SK-N-SH (cell line): ENCODE measurements at regions not wholly inside any gene's neighbourhood (a gene's known extent, or its start where the extent isn't known, plus 50 kb on each side); places are given as distances from the start of the nearest gene placed in this dataset.

Experiments used
- CTCF ChIA-PET: fragments of 300-600, 350-600 bp; formaldehyde crosslinking; extraction: SDS; loops from one replicate; lab custom pipeline; 2021; lab: Yijun Ruan, JAX
- POLR2A ChIA-PET: fragments of 350-600 bp; sonication (Branson Sonifier 250); formaldehyde crosslinking; extraction: SDS; loops from one replicate; lab custom pipeline; 2020; ENCODE audit warnings: antibody characterized with exemption, inconsistent platforms; lab: Yijun Ruan, JAX
- DNase-seq: peaks from one replicate; pipeline ENCODE4 v3.0.0; 2012
- H2AFZ ChIP-seq: fragments of 200-600 bp; sonication (generic); 2 replicates; pipeline ENCODE4 v1.8.1; 2016; ENCODE audit warnings: antibody characterized with exemption, mild to moderate bottlenecking, low read depth
- H3F3A ChIP-seq: fragments of 200-600 bp; sonication (generic); replicated peaks from 2 replicates; pipeline ENCODE3; 2016; ENCODE audit warnings: antibody characterized with exemption, mild to moderate bottlenecking; ENCODE audit not compliant: insufficient read depth
- H3K27ac ChIP-seq, 2 experiments: fragments of 200-500 bp in 1 of 2; fragments of 200-600 bp in 1 of 2; sonication (Bioruptor generic) in 1 of 2; sonication (generic), shearing (Covaris generic) in 1 of 2; 2 replicates each; pipeline versions ENCODE4 v1.5.1 to v1.6.1; 2014 to 2016; ENCODE audit warnings: low read depth in 2 of 2, inconsistent platforms in 1 of 2, low read length in 1 of 2, mild to moderate bottlenecking in 1 of 2, mixed read lengths in 1 of 2
- H3K27me3 ChIP-seq: fragments of 200-600 bp; sonication (generic), shearing (Covaris generic); 2 replicates; pipeline ENCODE4 v1.6.1; 2016; ENCODE audit warnings: mixed run types; ENCODE audit not compliant: insufficient read depth
- H3K36me3 ChIP-seq, 2 experiments: fragments of 200-500 bp in 1 of 2; fragments of 200-600 bp in 1 of 2; sonication (Bioruptor generic) in 1 of 2; sonication (generic) in 1 of 2; replicated peaks in 1 of 2; 2 replicates each; pipeline versions ENCODE3 to v1.5.1; 2014 to 2016; ENCODE audit warnings: low read length in 1 of 2, mild to moderate bottlenecking in 1 of 2; ENCODE audit not compliant: insufficient read depth in 2 of 2, control insufficient read depth in 1 of 2
- H3K4me1 ChIP-seq, 2 experiments: fragments of 200-500 bp in 1 of 2; fragments of 200-600 bp in 1 of 2; sonication (Bioruptor generic) in 1 of 2; sonication (generic), shearing (Covaris generic) in 1 of 2; 2 replicates each; pipeline versions ENCODE4 v1.5.1 to v1.6.1; 2014 to 2016; ENCODE audit warnings: low read depth in 1 of 2, low read length in 1 of 2, mixed run types in 1 of 2; ENCODE audit not compliant: insufficient read depth in 2 of 2, control insufficient read depth in 1 of 2
- H3K4me2 ChIP-seq: fragments of 200-600 bp; sonication (generic), shearing (Covaris generic); 2 replicates; pipeline ENCODE4 v1.6.1; 2017; ENCODE audit warnings: mixed run types
- H3K4me3 ChIP-seq, 2 experiments: fragments of 200-500 bp in 1 of 2; fragments of 200-600 bp in 1 of 2; sonication (Bioruptor generic) in 1 of 2; sonication (generic), shearing (Covaris generic) in 1 of 2; 2 replicates each; pipeline versions ENCODE4 v1.5.1 to v1.8.1; 2014 to 2016; ENCODE audit warnings: low read depth in 2 of 2, inconsistent platforms in 1 of 2, low read length in 1 of 2, mild to moderate bottlenecking in 1 of 2, mixed read lengths in 1 of 2, moderate library complexity in 1 of 2
- H3K79me2 ChIP-seq: fragments of 200-600 bp; sonication (generic); 2 replicates; pipeline ENCODE4 v1.8.1; 2017; ENCODE audit warnings: mild to moderate bottlenecking; ENCODE audit not compliant: insufficient read depth
- H3K9ac ChIP-seq: fragments of 200-600 bp; sonication (generic); 2 replicates; pipeline ENCODE4 v1.6.1; 2017; ENCODE audit warnings: mixed run types
- H3K9me2 ChIP-seq: fragments of 200-600 bp; sonication (generic); 2 replicates; pipeline ENCODE4 v1.6.1; 2017; ENCODE audit warnings: mixed run types
- H3K9me3 ChIP-seq: fragments of 200-600 bp; sonication (generic); 2 replicates; pipeline ENCODE4 v1.6.1; 2017; ENCODE audit warnings: mixed run types, mild to moderate bottlenecking, moderate library complexity
- H4K20me1 ChIP-seq: fragments of 200-600 bp; sonication (generic); 2 replicates; pipeline ENCODE4 v1.6.1; 2017; ENCODE audit warnings: mild to moderate bottlenecking, mixed run types; ENCODE audit not compliant: insufficient read depth
- EZH2phosphoT487 ChIP-seq: fragments of 200-600 bp; sonication (generic); IDR thresholded peaks from 2 replicates; pipeline ENCODE4 v1.6.1; 2017; ENCODE audit warnings: low read depth, mixed run types, mild to moderate bottlenecking, antibody characterized with exemption, moderate library complexity, borderline replicate concordance
- MEF2A ChIP-seq: IDR thresholded peaks from 2 replicates; pipeline ENCODE4 v1.4.0; 2012; ENCODE audit warnings: low read depth, borderline replicate concordance
- MXI1 ChIP-seq: IDR thresholded peaks from 2 replicates; pipeline ENCODE4 v1.6.1; 2012; ENCODE audit warnings: mild to moderate bottlenecking, low read depth, low read length, improper control_type of control experiment
- POLR2AphosphoS5 ChIP-seq: IDR thresholded peaks from 2 replicates; pipeline ENCODE4 v1.6.1; 2012; ENCODE audit warnings: low read depth, low read length
- RCOR1 ChIP-seq: fragments of 150-350 bp; IDR thresholded peaks from 2 replicates; pipeline ENCODE4 v1.6.1; 2017; ENCODE audit warnings: antibody characterized with exemption, low read length
- RXRA ChIP-seq: IDR thresholded peaks from 2 replicates; pipeline ENCODE4 v1.4.0; 2012; ENCODE audit warnings: low read depth, mild to moderate bottlenecking, borderline replicate concordance
- SMC3 ChIP-seq: IDR thresholded peaks from 2 replicates; pipeline ENCODE4 v1.6.1; 2012; ENCODE audit warnings: low read depth, low read length, improper control_type of control experiment
- TAF1 ChIP-seq: IDR thresholded peaks from 2 replicates; pipeline ENCODE4 v1.6.1; 2012; ENCODE audit warnings: low read depth, mild to moderate bottlenecking, low read length, moderate library complexity, borderline replicate concordance
- TCF12 ChIP-seq: IDR thresholded peaks from 2 replicates; pipeline ENCODE4 v1.4.0; 2012
- TEAD4 ChIP-seq: IDR thresholded peaks from 2 replicates; pipeline ENCODE4 v1.4.0; 2012; ENCODE audit warnings: mild to moderate bottlenecking, borderline replicate concordance; ENCODE audit not compliant: insufficient read depth
- YY1 ChIP-seq: IDR thresholded peaks from 2 replicates; pipeline ENCODE4 v1.4.0; 2012; ENCODE audit warnings: low read depth, mild to moderate bottlenecking
- WGBS: methylation state at CpG from one replicate; pipeline ENCODE4 v1.1.6; 2017; ENCODE audit warnings: low lambda C conversion rate; 5-methylcytosine and 5-hydroxymethylcytosine counted together
- TF ChIP-seq, protein P1 (sequence below): IDR thresholded peaks from 2 replicates; pipeline ENCODE4 v1.4.0; 2012; ENCODE audit warnings: low read depth
- TF ChIP-seq, protein P2 (sequence below): fragments of 150-350 bp; IDR thresholded peaks from 2 replicates; pipeline ENCODE4 v1.6.1; 2016; ENCODE audit warnings: mild to moderate bottlenecking, low read depth, low read length
- TF ChIP-seq, protein P3 (sequence below): IDR thresholded peaks from 2 replicates; pipeline ENCODE4 v1.6.1; 2012; ENCODE audit warnings: mild to moderate bottlenecking, low read depth, low read length, moderate library complexity
- TF ChIP-seq, protein P4 (sequence below): IDR thresholded peaks from 2 replicates; pipeline ENCODE4; 2012

DNA sequence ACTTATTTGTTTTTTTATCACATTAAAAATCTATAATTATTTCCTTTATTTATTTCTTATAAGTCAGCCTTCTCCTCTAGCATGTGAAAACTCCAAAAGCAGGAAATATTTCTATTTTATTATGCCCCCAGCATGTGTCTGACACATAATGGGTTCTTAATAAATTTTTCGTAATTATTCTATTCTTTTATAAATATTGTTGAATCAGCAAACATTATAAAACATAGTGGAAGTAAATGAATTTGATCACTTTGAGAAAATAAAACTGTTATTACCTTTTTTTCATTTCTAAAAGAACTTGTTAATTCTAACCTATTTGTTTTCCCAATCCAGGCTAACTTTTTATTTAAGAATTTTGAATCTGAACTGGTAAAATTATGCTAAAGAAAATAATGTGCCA lies 509.1 kb upstream of the PCDH15 start:
- no peaks in the 10 kb centered on the region; a peak in 2 of 4 replicates for H3K4me1 ChIP-seq
- H3K9ac ChIP-seq, result no peak overlapping the region
- no peaks in the 10 kb centered on the region for H3K79me2 ChIP-seq
- WGBS, result 69% methylated on average over 1 of the region's 1 CpG
- no peaks in the 10 kb centered on the region for H4K20me1 ChIP-seq
- no peaks in the 10 kb centered on the region for H3K9me3 ChIP-seq
- no peaks in the 10 kb centered on the region for H3K36me3 ChIP-seq
- H3K27me3 ChIP-seq, result no peaks in the 10 kb centered on the region
- no peak for DNase-seq
- no peak overlapping the region for H3K4me2 ChIP-seq
- no peak overlapping the region for H3K4me3 ChIP-seq
- H3F3A ChIP-seq, result peaks cover 3% of the 10 kb centered on the region
- ChIA-PET POLR2A (no interaction called here), CTCF (no interaction called here)
- no peak for TF ChIP-seq MEF2A
- no peak for TF ChIP-seq POLR2AphosphoS5
- no peak for TF ChIP-seq TAF1
- TF ChIP-seq RXRA, result no peak
- TF ChIP-seq, protein P1, sequence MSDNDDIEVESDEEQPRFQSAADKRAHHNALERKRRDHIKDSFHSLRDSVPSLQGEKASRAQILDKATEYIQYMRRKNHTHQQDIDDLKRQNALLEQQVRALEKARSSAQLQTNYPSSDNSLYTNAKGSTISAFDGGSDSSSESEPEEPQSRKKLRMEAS, result no peak
- TF ChIP-seq TEAD4, result no peak
- TF ChIP-seq, protein P2, sequence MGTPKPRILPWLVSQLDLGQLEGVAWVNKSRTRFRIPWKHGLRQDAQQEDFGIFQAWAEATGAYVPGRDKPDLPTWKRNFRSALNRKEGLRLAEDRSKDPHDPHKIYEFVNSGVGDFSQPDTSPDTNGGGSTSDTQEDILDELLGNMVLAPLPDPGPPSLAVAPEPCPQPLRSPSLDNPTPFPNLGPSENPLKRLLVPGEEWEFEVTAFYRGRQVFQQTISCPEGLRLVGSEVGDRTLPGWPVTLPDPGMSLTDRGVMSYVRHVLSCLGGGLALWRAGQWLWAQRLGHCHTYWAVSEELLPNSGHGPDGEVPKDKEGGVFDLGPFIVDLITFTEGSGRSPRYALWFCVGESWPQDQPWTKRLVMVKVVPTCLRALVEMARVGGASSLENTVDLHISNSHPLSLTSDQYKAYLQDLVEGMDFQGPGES, result no peak
- TF ChIP-seq, protein P3, sequence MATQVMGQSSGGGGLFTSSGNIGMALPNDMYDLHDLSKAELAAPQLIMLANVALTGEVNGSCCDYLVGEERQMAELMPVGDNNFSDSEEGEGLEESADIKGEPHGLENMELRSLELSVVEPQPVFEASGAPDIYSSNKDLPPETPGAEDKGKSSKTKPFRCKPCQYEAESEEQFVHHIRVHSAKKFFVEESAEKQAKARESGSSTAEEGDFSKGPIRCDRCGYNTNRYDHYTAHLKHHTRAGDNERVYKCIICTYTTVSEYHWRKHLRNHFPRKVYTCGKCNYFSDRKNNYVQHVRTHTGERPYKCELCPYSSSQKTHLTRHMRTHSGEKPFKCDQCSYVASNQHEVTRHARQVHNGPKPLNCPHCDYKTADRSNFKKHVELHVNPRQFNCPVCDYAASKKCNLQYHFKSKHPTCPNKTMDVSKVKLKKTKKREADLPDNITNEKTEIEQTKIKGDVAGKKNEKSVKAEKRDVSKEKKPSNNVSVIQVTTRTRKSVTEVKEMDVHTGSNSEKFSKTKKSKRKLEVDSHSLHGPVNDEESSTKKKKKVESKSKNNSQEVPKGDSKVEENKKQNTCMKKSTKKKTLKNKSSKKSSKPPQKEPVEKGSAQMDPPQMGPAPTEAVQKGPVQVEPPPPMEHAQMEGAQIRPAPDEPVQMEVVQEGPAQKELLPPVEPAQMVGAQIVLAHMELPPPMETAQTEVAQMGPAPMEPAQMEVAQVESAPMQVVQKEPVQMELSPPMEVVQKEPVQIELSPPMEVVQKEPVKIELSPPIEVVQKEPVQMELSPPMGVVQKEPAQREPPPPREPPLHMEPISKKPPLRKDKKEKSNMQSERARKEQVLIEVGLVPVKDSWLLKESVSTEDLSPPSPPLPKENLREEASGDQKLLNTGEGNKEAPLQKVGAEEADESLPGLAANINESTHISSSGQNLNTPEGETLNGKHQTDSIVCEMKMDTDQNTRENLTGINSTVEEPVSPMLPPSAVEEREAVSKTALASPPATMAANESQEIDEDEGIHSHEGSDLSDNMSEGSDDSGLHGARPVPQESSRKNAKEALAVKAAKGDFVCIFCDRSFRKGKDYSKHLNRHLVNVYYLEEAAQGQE, result no peak
- TF ChIP-seq YY1, result no peak
- TF ChIP-seq MXI1, result no peak
- TF ChIP-seq EZH2phosphoT487, result no peak
- TF ChIP-seq SMC3, result no peak
- TF ChIP-seq, protein P4, sequence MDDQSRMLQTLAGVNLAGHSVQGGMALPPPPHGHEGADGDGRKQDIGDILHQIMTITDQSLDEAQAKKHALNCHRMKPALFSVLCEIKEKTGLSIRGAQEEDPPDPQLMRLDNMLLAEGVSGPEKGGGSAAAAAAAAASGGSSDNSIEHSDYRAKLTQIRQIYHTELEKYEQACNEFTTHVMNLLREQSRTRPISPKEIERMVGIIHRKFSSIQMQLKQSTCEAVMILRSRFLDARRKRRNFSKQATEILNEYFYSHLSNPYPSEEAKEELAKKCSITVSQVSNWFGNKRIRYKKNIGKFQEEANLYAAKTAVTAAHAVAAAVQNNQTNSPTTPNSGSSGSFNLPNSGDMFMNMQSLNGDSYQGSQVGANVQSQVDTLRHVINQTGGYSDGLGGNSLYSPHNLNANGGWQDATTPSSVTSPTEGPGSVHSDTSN, result no peak
- TF ChIP-seq RCOR1, result no peak
- no peak for TF ChIP-seq TCF12
- no peaks in the 10 kb centered on the region for H3K9me2 ChIP-seq
- no peak overlapping the region for H3K27ac ChIP-seq
- H2AFZ ChIP-seq, result no peak overlapping the region
